Upper lobe of right lung (tissue), 1 donor: ENCODE measurements at regions not wholly inside any gene's neighbourhood (a gene's known extent, or its start where the extent isn't known, plus 50 kb on each side); places are given as distances from the start of the nearest gene placed in this dataset.

Experiments
- ATAC-seq: fragments of 200-7000 bp; cut with Tn5 transposase; one replicate; pipeline ENCODE4 v1.9.1; 2020; ENCODE audit warnings: mild to moderate bottlenecking, moderate library complexity
- DNase-seq: peaks from one replicate; pipeline ENCODE4 v3.0.0-alpha.2; 2020
- H3K27ac ChIP-seq: fragments of 200-600 bp; one replicate; pipeline ENCODE4 v1.8.0; 2022
- H3K27me3 ChIP-seq: fragments of 200-600 bp; one replicate; pipeline ENCODE4 v1.8.0; 2022; ENCODE audit warnings: mild to moderate bottlenecking
- H3K36me3 ChIP-seq: fragments of 200-600 bp; one replicate; pipeline ENCODE4 v1.8.0; 2022
- H3K4me1 ChIP-seq: fragments of 200-600 bp; one replicate; pipeline ENCODE4 v1.8.0; 2022
- H3K4me3 ChIP-seq: fragments of 200-600 bp; one replicate; pipeline ENCODE4 v1.8.0; 2022; ENCODE audit warnings: mild to moderate bottlenecking
- H3K9me3 ChIP-seq: fragments of 200-600 bp; one replicate; pipeline ENCODE4 v1.8.0; 2022
- CTCF ChIP-seq: fragments of 200-600 bp; IDR thresholded peaks from one replicate; pipeline ENCODE4 v1.8.0; 2022; ENCODE audit warnings: antibody characterized with exemption
- intact Hi-C: fragments of 100-400 bp; cut with DNase I; formaldehyde crosslinking; loops from one replicate; pipeline ENCODE4 v1.11.0; 2022
- donor health status: DM: no; HTN: yes; CAD: no; lungs with severe emphysema.

- intact Hi-C loops, result no loop called here
- no peak for ATAC-seq
Observed at GRCh38 chr6:145227593-145227992, 507.7 kb downstream of the EPM2A start.

GRCh38 chr6:145228962-145229582 is 506.2 kb downstream of the EPM2A start:
- DNase-seq (no peak), ATAC-seq (no peak)
- Histone ChIP-seq H3K27ac (no peak overlapping the region), H3K4me1 (no peaks in the 10 kb centered on the region), H3K9me3 (no peaks in the 10 kb centered on the region), H3K27me3 (no peaks in the 10 kb centered on the region), H3K36me3 (no peaks in the 10 kb centered on the region), H3K4me3 (no peak overlapping the region)
- intact Hi-C loops, result no loop called here
- no peak for TF ChIP-seq CTCF

More at GRCh38 chr6:145227593-145227992, 507.7 kb downstream of the EPM2A start:
- no peaks in the 10 kb centered on the region for H3K36me3 ChIP-seq
- DNase-seq, result no peak
- no peak overlapping the region for H3K27ac ChIP-seq
- no peak overlapping the region for H3K4me3 ChIP-seq
- H3K9me3 ChIP-seq, result no peaks in the 10 kb centered on the region
- TF ChIP-seq CTCF, result no peak
- H3K4me1 ChIP-seq, result no peaks in the 10 kb centered on the region
- no peaks in the 10 kb centered on the region for H3K27me3 ChIP-seq

- Histone ChIP-seq H3K4me3 (no peak overlapping the region), H3K36me3 (no peaks in the 10 kb centered on the region), H3K27me3 (no peaks in the 10 kb centered on the region), H3K4me1 (no peaks in the 10 kb centered on the region), H3K27ac (no peak overlapping the region), H3K9me3 (no peaks in the 10 kb centered on the region)
- intact Hi-C loops, result no loop called here
- DNase-seq (no peak), ATAC-seq (no peak)
- no peak for TF ChIP-seq CTCF
Observed at GRCh38 chr6:145233955-145234354, 501.4 kb downstream of the EPM2A start.

- no peak overlapping the region for H3K4me3 ChIP-seq
- ATAC-seq, result no peak
- no peaks in the 10 kb centered on the region for H3K9me3 ChIP-seq
- no peak overlapping the region for H3K27ac ChIP-seq
- no peaks in the 10 kb centered on the region for H3K36me3 ChIP-seq
- H3K4me1 ChIP-seq, result no peaks in the 10 kb centered on the region
- no peak for DNase-seq
- intact Hi-C loops, result no loop called here
- no peak for TF ChIP-seq CTCF
- no peaks in the 10 kb centered on the region for H3K27me3 ChIP-seq
Observed at GRCh38 chr6:145235207-145235606, 500.1 kb downstream of the EPM2A start.

- Histone ChIP-seq H3K27ac (no peak overlapping the region), H3K4me3 (no peak overlapping the region), H3K27me3 (no peaks in the 10 kb centered on the region), H3K9me3 (no peaks in the 10 kb centered on the region), H3K36me3 (no peaks in the 10 kb centered on the region), H3K4me1 (no peaks in the 10 kb centered on the region)
- ATAC-seq (no peak), DNase-seq (no peak)
- no peak for TF ChIP-seq CTCF
- intact Hi-C loops, result no loop called here
Observed at GRCh38 chr6:145238787-145239186, 496.5 kb downstream of the EPM2A start.

- H3K36me3 ChIP-seq, result no peaks in the 10 kb centered on the region
- no peaks in the 10 kb centered on the region for H3K9me3 ChIP-seq
- ATAC-seq (no peak), DNase-seq (no peak)
- no peaks in the 10 kb centered on the region for H3K27me3 ChIP-seq
- no peak for TF ChIP-seq CTCF
- intact Hi-C loops, result no loop called here
- no peak overlapping the region for H3K4me3 ChIP-seq
- no peak overlapping the region for H3K27ac ChIP-seq
- H3K4me1 ChIP-seq, result no peaks in the 10 kb centered on the region
Observed at GRCh38 chr6:145241039-145241438, 494.3 kb downstream of the EPM2A start.
